ENCODE measurements at regions not wholly inside any gene's neighbourhood (a gene's known extent, or its start where the extent isn't known, plus 50 kb on each side); places are given as distances from the start of the nearest gene placed in this dataset.

DNA sequence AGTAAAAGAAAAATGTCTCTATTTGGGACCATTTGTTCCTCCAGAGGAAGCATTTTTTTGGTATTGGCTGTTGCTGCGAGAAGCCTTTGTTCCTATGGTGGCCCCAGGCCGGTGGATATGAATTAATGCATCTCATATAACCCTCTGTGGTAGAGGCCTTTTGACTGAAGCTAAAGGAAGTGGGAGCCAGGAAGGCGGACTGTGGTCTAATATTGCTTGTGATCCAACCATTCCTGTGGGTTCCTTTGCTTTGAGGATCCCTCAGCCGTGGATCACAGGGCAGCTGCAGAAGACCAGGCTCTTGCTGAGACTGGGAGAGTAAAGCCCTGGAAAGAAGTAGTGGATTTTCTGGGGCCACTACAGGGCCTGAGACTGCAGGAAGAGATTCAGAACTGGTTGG is 68.3 kb upstream of the NAV2 start:
- TF ChIP-seq, protein P1, sequence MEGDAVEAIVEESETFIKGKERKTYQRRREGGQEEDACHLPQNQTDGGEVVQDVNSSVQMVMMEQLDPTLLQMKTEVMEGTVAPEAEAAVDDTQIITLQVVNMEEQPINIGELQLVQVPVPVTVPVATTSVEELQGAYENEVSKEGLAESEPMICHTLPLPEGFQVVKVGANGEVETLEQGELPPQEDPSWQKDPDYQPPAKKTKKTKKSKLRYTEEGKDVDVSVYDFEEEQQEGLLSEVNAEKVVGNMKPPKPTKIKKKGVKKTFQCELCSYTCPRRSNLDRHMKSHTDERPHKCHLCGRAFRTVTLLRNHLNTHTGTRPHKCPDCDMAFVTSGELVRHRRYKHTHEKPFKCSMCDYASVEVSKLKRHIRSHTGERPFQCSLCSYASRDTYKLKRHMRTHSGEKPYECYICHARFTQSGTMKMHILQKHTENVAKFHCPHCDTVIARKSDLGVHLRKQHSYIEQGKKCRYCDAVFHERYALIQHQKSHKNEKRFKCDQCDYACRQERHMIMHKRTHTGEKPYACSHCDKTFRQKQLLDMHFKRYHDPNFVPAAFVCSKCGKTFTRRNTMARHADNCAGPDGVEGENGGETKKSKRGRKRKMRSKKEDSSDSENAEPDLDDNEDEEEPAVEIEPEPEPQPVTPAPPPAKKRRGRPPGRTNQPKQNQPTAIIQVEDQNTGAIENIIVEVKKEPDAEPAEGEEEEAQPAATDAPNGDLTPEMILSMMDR (conservative IDR thresholded peaks at IDR 0.05; ENCODE audit: low read depth, low read length) = no peak
- no peak for DNase-seq (ENCODE audit: low read depth)
- H3K4me3 ChIP-seq (ENCODE audit: low read depth, low read length) = no peak overlapping the region

DNA sequence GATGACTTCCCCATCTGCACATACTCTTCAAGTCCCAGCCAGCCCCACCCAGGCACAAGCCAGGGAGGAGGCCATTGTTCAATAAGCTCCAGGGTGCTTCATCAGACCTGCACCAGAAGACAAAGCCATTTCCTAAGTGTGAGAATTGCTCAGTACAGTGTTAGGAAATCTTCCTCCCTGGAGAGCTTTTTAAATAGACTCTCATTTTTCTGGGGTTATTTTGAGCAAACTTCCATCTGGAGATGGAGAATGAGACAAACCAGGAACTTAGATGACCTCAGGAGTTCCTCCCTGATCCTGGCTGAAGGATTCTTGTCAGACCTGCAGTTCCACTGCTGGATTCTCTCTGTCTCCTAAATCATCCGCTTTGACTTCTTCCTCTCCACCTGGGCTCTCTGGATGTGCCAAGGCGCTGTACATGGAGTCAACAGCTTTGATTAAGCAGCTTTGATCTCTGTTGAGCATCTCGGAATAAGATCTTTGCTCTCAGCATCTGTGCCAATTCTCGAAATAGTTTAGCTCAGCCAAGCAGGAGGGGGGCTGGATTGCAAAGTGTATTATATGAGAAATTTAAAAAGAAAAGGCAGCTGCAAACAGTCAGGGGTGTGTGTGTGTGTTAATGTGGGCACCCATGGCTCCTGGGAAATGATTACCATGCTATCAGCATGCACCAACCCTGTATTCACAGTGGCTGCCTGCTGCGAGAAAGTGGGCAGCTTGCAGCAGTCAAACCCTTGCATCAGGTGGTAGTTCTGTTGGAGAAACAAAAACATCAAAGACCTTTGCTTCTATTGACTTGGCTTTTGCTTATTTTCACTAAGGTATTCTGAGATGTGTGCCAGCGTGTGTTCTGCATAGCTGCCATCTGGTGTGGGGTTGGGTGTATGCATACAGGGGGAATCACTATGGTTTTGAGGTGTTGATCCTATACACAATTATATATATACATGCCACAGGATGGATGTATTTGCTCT is 70.2 kb upstream of the NAV2 start:
- peak; percentile 42 for DNase-seq (ENCODE audit: low read depth)
- TF ChIP-seq, protein P1 (conservative IDR thresholded peaks at IDR 0.05; ENCODE audit: low read depth, low read length) = no peak
- no peak overlapping the region for H3K4me3 ChIP-seq (ENCODE audit: low read depth, low read length)

DNA sequence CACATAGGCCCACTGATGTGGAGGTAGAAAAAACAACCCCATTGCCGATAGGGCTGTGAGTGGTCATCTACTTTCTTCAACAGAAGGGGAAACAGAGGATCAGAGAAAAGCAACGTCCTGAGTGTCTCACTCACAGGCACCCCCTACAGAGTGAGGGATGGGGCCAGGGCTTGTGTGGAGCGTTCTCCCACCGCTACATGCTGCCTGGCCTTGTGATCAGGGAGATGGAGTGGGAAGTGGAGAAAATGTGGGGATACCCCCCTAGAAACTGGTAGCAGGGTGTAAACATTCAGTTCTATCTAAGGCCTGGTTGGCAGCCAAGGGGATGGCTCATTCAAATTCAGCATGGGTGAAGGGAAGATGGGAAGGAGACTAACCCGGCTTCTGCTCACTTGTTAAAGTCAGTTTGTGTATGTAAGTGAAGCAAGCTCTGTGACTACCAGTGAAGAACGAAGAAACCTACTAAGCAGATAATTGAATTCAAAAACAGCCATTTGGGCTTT is 73.0 kb upstream of the NAV2 start:
- TF ChIP-seq, protein P1 (conservative IDR thresholded peaks at IDR 0.05; ENCODE audit: low read depth, low read length) = no peak
- DNase-seq (ENCODE audit: low read depth) = no peak
- H3K4me3 ChIP-seq (ENCODE audit: low read depth, low read length) = no peak overlapping the region

DNA sequence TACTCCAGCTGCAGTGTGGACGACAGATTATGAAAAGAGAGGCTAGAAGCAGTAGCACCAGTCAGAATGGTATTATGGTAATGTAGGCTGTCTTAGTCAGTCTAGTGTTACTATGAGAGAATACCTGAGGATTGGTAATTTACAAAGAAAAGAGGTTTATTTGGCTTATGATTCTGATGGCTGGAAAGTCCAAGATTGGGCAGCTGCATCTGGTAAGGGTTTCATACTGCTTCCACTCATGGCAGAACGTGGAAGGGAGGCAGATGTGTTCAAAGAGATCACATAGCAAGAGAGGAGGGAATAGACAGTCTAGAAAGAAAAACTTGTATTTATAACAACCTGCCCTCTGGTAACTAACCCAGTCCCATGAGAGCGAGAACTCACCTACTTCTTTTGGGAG is 77.3 kb upstream of the NAV2 start:
- TF ChIP-seq, protein P1 (conservative IDR thresholded peaks at IDR 0.05; ENCODE audit: low read depth, low read length) = no peak
- DNase-seq (ENCODE audit: low read depth) = no peak
- no peak overlapping the region for H3K4me3 ChIP-seq (ENCODE audit: low read depth, low read length)

DNA sequence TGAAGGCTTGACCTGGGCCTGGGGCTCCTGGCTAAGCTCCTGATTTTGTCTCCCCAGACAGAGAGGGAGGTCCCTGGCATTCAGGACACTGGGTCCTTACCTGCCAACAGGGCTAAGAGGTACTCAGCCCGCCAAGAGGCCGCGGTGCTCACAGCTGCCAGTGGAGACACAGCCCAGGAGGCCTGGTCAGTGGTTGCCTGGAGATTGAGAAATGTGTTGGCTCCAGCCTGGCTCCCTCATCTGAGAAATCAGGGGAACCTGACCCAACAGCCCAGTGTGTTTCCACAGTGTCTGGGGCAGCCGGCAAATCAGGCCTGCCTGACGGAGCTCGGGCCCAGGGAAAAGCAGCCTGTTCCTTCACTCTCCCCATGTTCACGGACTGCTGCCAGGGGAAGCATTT is 79.4 kb upstream of the NAV2 start:
- peak; percentile 41 for DNase-seq (ENCODE audit: low read depth)
- no peak overlapping the region for H3K4me3 ChIP-seq (ENCODE audit: low read depth, low read length)
- TF ChIP-seq, protein P1 (conservative IDR thresholded peaks at IDR 0.05; ENCODE audit: low read depth, low read length) = no peak

DNA sequence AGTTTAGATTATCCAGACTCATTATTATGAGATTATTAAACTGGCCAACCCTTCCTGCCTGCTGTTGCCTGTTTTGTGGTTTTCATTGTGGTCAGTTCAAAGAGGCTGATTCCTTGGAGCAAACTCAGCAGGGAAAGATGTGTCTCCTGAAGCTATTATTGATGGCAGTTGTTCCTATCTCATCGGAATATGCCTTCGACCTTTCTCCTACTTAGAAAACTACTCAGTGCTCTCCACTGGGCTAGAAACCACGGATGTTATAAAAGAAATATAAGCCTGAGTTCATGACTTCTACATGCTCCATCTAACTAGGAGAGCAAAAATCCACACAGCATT is 80.2 kb upstream of the NAV2 start:
- no peak overlapping the region for H3K4me3 ChIP-seq (ENCODE audit: low read depth, low read length)
- TF ChIP-seq, protein P1 (conservative IDR thresholded peaks at IDR 0.05; ENCODE audit: low read depth, low read length) = no peak
- peak; percentile 52 for DNase-seq (ENCODE audit: low read depth)
